DMS79 treated with DMSO at 0.1 percent for 48 hours (cell line): ENCODE measurements at regions not wholly inside any gene's neighbourhood (a gene's known extent, or its start where the extent isn't known, plus 50 kb on each side); places are given as distances from the start of the nearest gene placed in this dataset.
"Not testable (repeated sequence)": the region's sequence is repeated elsewhere in the genome, so short reads cannot be mapped to it uniquely, and the experiment has no call there.

Experiments
- DNase-seq: peaks from one replicate; lab custom pipeline; 2025; lab: John Stamatoyannopoulos, UW

- DNase-seq: no peak
Measured at GRCh38 chr6:113202852-113203714, 654.1 kb upstream of the MARCKS start.

DNA sequence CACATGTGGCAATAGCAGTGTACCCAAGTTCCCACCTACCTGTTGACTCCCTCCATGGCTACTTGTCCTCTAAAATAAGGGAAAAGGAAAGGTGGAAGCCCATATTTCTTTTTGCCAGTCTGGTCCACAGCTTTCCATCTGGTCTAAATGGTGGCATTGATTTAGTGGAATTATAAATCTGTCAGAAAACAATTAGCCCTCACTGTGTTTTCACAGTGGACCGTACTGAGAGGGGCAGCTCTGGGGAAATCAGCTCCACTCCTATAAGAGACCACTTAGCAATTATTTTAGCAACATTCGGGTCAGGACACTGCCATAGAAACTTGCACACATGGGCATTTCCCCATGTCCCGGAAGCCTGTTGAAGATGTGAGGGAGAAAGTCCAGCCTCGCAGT, 653.4 kb upstream of the MARCKS start:
- DNase-seq: no peak

GRCh38 chr6:113205553-113205952, 651.6 kb upstream of the MARCKS start:
- no peak for DNase-seq

GRCh38 chr6:113208726-113209125, 648.4 kb upstream of the MARCKS start:
- DNase-seq: no peak

DNA sequence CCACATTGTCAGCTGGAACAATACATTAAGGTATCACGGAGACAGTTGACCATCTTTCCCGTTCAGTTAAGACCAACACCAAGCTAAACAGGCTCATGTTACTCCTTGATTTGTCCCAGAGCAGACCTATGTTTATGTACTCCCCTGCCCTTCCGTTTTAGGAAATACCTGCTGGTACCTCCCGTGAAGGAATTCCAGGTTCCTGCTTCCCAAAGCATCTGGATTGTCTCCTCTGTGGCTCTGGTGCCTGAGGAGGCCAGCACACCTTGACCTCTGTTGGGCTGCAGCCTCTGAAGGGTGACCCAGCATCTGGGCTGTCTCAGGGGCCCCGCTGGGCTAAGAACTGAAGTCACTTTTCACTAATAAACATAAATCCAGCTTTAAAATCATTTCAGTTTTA, 647.8 kb upstream of the MARCKS start:
- DNase-seq: no peak

DNA sequence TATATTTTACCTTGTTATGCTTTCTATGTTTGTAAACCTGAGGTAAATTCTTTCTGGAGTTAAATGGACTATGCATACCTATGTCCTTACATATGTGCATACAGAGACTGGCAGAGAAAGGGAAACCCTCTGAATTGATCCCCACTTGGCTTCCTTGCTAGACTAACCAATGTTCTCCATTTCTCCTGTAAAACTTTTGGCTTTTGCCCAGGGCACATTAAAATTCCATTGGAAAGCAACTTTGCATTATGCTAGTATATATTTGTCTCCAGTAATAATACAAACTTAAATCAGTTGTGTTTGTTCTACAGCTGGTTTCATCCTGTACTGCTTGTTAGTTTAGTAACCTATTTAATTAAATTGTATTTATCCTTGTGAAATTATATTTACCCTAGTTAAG, 646.0 kb upstream of the MARCKS start:
- no peak for DNase-seq

GRCh38 chr6:113219783-113220182, 637.4 kb upstream of the MARCKS start:
- DNase-seq: no peak

GRCh38 chr6:113220832-113221231, 636.3 kb upstream of the MARCKS start:
- DNase-seq: no peak

DNA sequence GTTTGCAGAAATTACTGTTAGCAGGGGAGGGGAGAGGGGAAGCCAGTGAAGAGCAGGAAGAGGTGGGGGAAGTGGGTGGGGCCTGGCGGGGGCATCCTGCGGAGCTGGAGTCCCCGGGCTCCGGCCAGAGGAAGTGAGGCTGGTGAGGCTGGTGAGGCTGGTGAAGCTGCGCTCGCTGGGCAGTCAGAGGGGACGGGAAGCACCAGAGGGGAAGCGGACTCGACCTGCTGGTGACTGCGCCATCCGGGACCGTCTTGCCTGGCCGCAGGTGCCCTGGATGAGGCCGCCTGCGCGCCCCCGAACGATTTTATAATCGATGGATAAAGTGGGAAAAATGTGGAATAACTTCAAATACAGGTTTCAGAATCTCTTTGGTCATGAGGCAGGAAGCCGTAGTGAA, 635.3 kb upstream of the MARCKS start:
- no peak for DNase-seq

GRCh38 chr6:113246186-113246585, 611.0 kb upstream of the MARCKS start:
- no peak for DNase-seq

DNA sequence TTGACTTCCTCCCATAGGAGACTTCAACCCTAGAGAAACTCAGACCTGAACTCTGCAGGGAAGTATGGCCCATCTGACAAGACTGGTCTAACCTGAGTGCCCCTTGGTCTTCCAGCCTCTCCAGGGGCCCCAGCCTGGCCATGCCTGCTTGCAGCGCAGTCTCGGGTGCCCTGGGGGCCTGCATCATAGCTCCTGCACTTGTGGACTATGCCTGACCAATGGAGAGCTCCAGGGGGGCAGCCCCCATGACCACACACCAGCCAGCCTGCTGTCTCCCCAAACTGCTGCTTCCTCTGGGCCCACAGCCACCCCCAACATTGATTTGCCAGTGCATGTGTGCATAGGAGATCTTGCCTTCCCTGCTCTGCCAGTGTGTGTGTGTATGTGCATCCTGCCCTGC, 608.6 kb upstream of the MARCKS start:
- DNase-seq: no peak

DNA sequence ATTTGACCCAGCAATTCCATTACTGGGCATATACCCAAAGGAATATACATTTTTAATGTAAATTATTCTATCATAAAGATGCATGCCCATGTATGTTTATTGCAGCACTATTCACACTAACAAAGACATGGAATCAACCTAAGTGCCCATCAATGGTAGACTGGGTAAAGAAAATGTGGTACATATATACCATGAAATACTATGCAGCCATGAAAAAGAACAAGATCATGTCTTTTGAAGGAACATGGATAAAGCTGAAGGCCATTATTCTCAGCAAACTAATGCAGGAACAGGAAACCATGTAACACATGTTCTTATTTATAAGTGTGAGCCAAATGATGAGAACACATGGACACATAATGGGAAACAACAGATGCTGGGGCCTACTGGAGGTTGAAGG, 603.0 kb upstream of the MARCKS start:
- DNase-seq: not testable (repeated sequence)

DNA sequence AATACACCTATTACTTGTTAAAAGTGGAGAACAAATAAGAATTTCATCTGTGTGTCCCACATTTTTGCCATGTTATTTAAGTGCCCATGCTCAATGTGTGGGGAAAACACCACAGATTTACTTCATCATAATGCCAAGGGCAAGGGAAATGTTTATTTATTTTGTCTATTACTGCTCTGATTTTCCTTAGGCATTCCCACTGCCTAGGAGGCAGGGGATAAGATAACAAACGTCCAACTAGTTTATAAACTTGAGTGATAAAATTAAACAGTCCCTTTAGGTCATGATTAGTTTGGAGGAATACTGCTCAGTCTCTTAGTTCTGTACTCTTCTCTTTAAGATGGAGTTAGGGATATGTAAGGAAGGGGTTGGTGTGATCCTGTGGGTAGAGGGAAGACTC, 598.4 kb upstream of the MARCKS start:
- DNase-seq: no peak

DNA sequence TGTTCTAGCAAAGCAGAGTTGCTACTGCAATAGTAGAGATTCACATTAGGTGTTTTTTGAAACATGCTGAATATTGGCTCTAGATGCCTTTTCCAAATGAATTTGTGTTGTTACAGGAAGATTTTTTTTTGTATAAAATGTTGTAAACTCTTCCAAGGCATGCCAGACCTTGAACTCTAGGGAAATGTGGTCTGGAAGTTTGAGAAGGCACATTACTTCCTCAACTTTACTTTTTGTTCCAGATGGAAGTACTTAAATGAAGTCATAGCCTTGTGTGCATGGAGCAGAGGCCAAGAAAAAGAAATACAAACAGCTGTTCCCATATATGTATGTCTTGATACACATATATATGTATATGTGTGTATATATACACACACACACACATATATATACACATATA, 585.7 kb upstream of the MARCKS start:
- DNase-seq: no peak

GRCh38 chr6:113276601-113277000, 580.5 kb upstream of the MARCKS start:
- DNase-seq: no peak

DNA sequence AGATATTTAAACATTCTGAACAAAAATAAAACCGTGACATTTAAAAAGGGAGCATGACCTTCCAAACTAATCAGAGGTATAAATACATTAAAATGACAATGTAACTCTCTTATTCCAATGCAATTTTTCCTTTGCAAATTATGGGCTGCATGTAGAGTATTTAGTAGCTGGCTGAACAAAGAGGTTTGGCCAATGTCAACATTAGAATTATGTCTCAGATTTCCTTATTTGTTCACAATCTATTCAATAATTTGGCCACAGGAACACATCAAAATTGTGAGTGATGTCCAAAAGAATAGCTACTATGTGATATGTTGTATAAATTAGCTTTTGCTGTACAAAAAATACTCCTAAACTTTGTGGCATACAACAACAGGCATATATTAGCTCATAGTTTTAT, 580.0 kb upstream of the MARCKS start:
- no peak for DNase-seq

GRCh38 chr6:113281014-113281413, 576.1 kb upstream of the MARCKS start:
- DNase-seq: no peak

- DNase-seq: no peak
Measured at GRCh38 chr6:113281431-113281830, 575.7 kb upstream of the MARCKS start.

- DNase-seq: no peak
Measured at GRCh38 chr6:113287396-113287795, 569.7 kb upstream of the MARCKS start.

GRCh38 chr6:113288409-113288808, 568.7 kb upstream of the MARCKS start:
- no peak for DNase-seq

GRCh38 chr6:113289166-113289565, 568.0 kb upstream of the MARCKS start:
- peak; percentile 9 for DNase-seq

DNA sequence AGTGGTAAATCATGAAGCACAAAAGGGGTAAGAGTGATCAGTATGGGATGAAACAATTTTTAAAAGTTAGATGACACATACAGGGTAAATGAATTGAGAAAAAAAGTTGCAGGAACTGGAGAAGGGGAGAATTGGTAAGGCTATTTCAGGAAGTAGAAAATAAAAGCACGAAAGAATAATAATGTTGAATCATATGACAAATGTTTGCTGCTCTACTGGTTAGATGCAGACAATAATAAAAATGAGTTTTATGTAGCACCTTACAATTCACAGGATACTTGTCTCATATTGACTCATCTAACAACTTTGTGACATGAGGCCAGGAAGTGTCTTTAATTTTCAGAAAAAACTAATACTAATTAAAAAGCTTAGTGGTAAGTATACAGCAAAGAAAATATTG, 566.5 kb upstream of the MARCKS start:
- no peak for DNase-seq

DNA sequence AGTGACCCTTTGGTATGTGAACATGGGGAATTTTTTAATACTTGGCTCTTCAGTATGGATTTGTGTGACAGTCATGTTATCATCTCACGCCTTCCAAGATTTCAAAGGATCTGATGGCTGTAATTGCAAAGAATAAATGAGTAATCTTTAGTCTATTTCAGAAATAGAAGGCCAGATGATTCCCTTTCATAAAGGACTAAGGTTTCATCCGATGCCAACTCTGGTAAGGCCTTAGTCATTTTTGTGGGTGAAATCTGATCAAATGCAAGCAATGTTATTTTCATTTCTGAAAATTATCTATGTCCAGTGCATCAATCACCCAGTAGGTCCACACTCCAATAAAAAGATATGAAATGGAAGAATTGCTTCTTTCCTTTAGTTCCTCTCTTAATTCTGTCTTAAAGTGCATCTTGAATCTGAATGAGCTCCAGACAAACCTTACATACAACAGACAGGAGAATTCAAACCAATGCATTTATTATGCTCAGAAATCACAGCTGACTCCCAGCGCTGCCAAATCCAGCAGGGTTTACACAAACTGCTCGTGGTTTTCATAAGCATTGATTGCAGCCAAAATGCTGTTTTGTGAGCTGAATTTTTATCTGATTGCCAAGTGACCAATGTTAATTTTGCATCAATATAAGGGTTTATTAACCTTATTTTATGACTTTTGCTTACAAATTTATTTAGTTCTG, 565.2 kb upstream of the MARCKS start:
- DNase-seq: no peak
